Breast epithelium (tissue), 3 donors: ENCODE measurements at regions not wholly inside any gene's neighbourhood (a gene's known extent, or its start where the extent isn't known, plus 50 kb on each side); places are given as distances from the start of the nearest gene placed in this dataset.

Source experiments
- POLR2A ChIP-seq: fragments of 450-650 bp; IDR thresholded peaks from one replicate; pipeline ENCODE4 v1.6.1; 2016; ENCODE audit warnings: antibody characterized with exemption, mild to moderate bottlenecking, moderate library complexity
- TF ChIP-seq, protein P1 (sequence below), 3 donors: fragments of 450-650 bp; IDR thresholded peaks; one replicate each; pipeline ENCODE4 v1.5.1; 2016 to 2017; ENCODE audit warnings: antibody characterized with exemption in 3 of 3, mild to moderate bottlenecking in 3 of 3, moderate library complexity in 3 of 3

DNA sequence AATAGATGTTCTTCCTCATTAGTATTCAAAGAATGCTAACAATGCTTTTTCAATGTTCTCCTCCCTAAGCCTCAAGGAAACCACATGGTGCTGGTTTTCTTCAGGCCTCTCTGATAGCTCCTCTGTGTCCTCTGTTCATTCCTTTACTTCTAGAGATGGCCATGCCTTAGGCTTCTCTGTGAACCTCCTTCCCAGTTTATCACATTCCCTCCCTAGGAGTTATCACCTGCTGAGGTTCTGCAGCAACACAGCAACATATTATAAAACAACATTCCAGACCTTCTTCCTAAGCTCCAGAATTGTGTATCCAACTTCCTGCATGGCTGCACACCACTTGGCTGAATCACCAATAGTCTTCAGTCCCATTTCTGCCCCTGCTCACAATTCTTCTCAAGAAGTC lies 325.5 kb downstream of the IRS1 start:
- TF ChIP-seq POLR2A: no peak
- TF ChIP-seq, protein P1, sequence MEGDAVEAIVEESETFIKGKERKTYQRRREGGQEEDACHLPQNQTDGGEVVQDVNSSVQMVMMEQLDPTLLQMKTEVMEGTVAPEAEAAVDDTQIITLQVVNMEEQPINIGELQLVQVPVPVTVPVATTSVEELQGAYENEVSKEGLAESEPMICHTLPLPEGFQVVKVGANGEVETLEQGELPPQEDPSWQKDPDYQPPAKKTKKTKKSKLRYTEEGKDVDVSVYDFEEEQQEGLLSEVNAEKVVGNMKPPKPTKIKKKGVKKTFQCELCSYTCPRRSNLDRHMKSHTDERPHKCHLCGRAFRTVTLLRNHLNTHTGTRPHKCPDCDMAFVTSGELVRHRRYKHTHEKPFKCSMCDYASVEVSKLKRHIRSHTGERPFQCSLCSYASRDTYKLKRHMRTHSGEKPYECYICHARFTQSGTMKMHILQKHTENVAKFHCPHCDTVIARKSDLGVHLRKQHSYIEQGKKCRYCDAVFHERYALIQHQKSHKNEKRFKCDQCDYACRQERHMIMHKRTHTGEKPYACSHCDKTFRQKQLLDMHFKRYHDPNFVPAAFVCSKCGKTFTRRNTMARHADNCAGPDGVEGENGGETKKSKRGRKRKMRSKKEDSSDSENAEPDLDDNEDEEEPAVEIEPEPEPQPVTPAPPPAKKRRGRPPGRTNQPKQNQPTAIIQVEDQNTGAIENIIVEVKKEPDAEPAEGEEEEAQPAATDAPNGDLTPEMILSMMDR (IDR thresholded peaks at IDR 0.05): no peak
